GM23338 (cell line): ENCODE measurements at regions not wholly inside any gene's neighbourhood (a gene's known extent, or its start where the extent isn't known, plus 50 kb on each side); places are given as distances from the start of the nearest gene placed in this dataset.
A peak's percentile ranks its signal among the peaks of the same experiment; 100 is the strongest.

Source experiments
- ATAC-seq: fragments of 200-7000 bp; cut with Tn5 transposase; 3 replicates; pipeline ENCODE4 v1.9.1; 2020
- DNase-seq: peaks from one replicate; pipeline ENCODE4 v3.0.0-alpha.2; 2015; ENCODE audit warnings: low spot score
- H2AFZ ChIP-seq: fragments of 200-600 bp; sonication (generic); 2 replicates; pipeline ENCODE4 v1.8.0; 2016; ENCODE audit warnings: antibody characterized with exemption, mild to moderate bottlenecking, moderate library complexity
- H3F3A ChIP-seq: fragments of 200-600 bp; sonication (generic); replicated peaks from 2 replicates; pipeline ENCODE4 v1.8.0; 2017; ENCODE audit warnings: antibody characterized with exemption, mixed run types, low read depth
- H3K27ac ChIP-seq: fragments of 200-600 bp; sonication (generic); 2 replicates; pipeline ENCODE4 v1.6.1; 2016; ENCODE audit warnings: low read depth
- H3K27me3 ChIP-seq: fragments of 200-600 bp; sonication (generic); 2 replicates; pipeline ENCODE4 v1.8.0; 2016; ENCODE audit warnings: mild to moderate bottlenecking, mixed run types, moderate library complexity; ENCODE audit not compliant: insufficient read depth
- H3K36me3 ChIP-seq: fragments of 200-600 bp; sonication (generic); 2 replicates; pipeline ENCODE4 v1.8.0; 2016; ENCODE audit warnings: mild to moderate bottlenecking; ENCODE audit not compliant: insufficient read depth
- H3K4me1 ChIP-seq: fragments of 200-600 bp; sonication (generic); 2 replicates; pipeline ENCODE4 v1.8.0; 2016; ENCODE audit warnings: mild to moderate bottlenecking, moderate library complexity; ENCODE audit not compliant: insufficient read depth
- H3K4me2 ChIP-seq: fragments of 200-600 bp; sonication (generic); 2 replicates; pipeline ENCODE4 v1.7.1; 2017; ENCODE audit warnings: mixed run types
- H3K4me3 ChIP-seq: fragments of 200-600 bp; sonication (generic); 2 replicates; pipeline ENCODE4 v1.6.1; 2016; ENCODE audit warnings: mixed run types
- H3K79me2 ChIP-seq: fragments of 200-600 bp; sonication (generic); replicated peaks from 2 replicates; pipeline ENCODE4 v1.8.0; 2017; ENCODE audit warnings: mild to moderate bottlenecking; ENCODE audit not compliant: insufficient read depth
- H3K9me2 ChIP-seq: fragments of 200-600 bp; sonication (generic); 2 replicates; pipeline ENCODE4 v1.8.0; 2017; ENCODE audit not compliant: insufficient read depth
- H4K20me1 ChIP-seq: fragments of 200-600 bp; sonication (generic); replicated peaks from 2 replicates; pipeline ENCODE4 v1.8.0; 2017; ENCODE audit warnings: mild to moderate bottlenecking; ENCODE audit not compliant: insufficient read depth
- H3K27ac Mint-ChIP-seq: 2 replicates; pipeline ENCODE4 v1.8.0; 2020; ENCODE audit warnings: inconsistent platforms, mild to moderate bottlenecking, moderate library complexity, mixed read lengths
- H3K27me3 Mint-ChIP-seq: 3 replicates; pipeline ENCODE4 v1.8.0; 2022; ENCODE audit warnings: low read depth, mild to moderate bottlenecking, moderate library complexity, mixed read lengths, inconsistent platforms; ENCODE audit not compliant: insufficient read depth, poor library complexity
- H3K36me3 Mint-ChIP-seq: 3 replicates; pipeline ENCODE4 v1.8.0; 2021; ENCODE audit warnings: low read depth, mild to moderate bottlenecking, inconsistent platforms, moderate library complexity, mixed read lengths
- H3K4me1 Mint-ChIP-seq: 3 replicates; pipeline ENCODE4 v1.8.0; 2020; ENCODE audit warnings: mild to moderate bottlenecking, inconsistent platforms, mixed read lengths
- H3K4me3 Mint-ChIP-seq: 3 replicates; pipeline ENCODE4 v1.8.0; 2021; ENCODE audit warnings: moderate library complexity, mild to moderate bottlenecking, inconsistent platforms, mixed read lengths
- H3K9me3 Mint-ChIP-seq: 3 replicates; pipeline ENCODE4 v1.8.0; 2020; ENCODE audit warnings: moderate library complexity, mild to moderate bottlenecking, inconsistent platforms, mixed read lengths
- CREB1 ChIP-seq: fragments of 250-450 bp; sonication (Bioruptor Pico); IDR thresholded peaks from 2 replicates; pipeline ENCODE4 v1.5.0; 2020; ENCODE audit warnings: low read depth, mild to moderate bottlenecking, moderate library complexity
- EZH2 ChIP-seq: fragments of 200-600 bp; sonication (generic); IDR thresholded peaks from one replicate; pipeline ENCODE4 v1.8.0; 2017; ENCODE audit warnings: antibody characterized with exemption, mild to moderate bottlenecking, low read depth; ENCODE audit not compliant: unreplicated experiment
- NANOG ChIP-seq: IDR thresholded peaks from 2 replicates; pipeline ENCODE4 v1.6.1; 2016; ENCODE audit warnings: antibody characterized with exemption, borderline replicate concordance
- POLR2AphosphoS5 ChIP-seq: IDR thresholded peaks from 2 replicates; pipeline ENCODE4 v1.6.1; 2016; ENCODE audit warnings: antibody characterized with exemption, low read depth
- STAT1 ChIP-seq: IDR thresholded peaks from one replicate; pipeline ENCODE4 v1.6.1; 2016; ENCODE audit warnings: antibody characterized with exemption; ENCODE audit not compliant: unreplicated experiment
- ZNF114 ChIP-seq: fragments of 250-450 bp; sonication (Bioruptor Pico); IDR thresholded peaks from 2 replicates; pipeline ENCODE4 v1.5.0; 2020; ENCODE audit warnings: mild to moderate bottlenecking, moderate library complexity
- ZNF331 ChIP-seq: fragments of 250-450 bp; sonication (Bioruptor Pico); IDR thresholded peaks from 2 replicates; pipeline ENCODE4 v1.5.0; 2020; ENCODE audit warnings: low read depth, mild to moderate bottlenecking, moderate library complexity
- TF ChIP-seq, protein P1 (sequence below), 2 experiments: fragments of 200-600 bp in 1 of 2; sonication (generic) in 1 of 2; conservative IDR thresholded peaks; 2 replicates each; pipeline versions ENCODE4 v1.5.1 to v1.6.1; 2016 to 2017; ENCODE audit warnings: antibody characterized with exemption in 2 of 2, low read depth in 2 of 2, mild to moderate bottlenecking in 2 of 2, moderate library complexity in 1 of 2
- TF ChIP-seq, protein P2 (sequence below): IDR thresholded peaks from 2 replicates; pipeline ENCODE4 v1.6.1; 2016; ENCODE audit warnings: antibody characterized with exemption
- TF ChIP-seq, protein P3 (sequence below): IDR thresholded peaks from one replicate; pipeline ENCODE4 v1.6.1; 2018; ENCODE audit warnings: antibody characterized with exemption; ENCODE audit not compliant: unreplicated experiment

GRCh38 chr18:66344227-66344626 is 259.7 kb downstream of the CDH19 start (continued):
- TF ChIP-seq, protein P1, sequence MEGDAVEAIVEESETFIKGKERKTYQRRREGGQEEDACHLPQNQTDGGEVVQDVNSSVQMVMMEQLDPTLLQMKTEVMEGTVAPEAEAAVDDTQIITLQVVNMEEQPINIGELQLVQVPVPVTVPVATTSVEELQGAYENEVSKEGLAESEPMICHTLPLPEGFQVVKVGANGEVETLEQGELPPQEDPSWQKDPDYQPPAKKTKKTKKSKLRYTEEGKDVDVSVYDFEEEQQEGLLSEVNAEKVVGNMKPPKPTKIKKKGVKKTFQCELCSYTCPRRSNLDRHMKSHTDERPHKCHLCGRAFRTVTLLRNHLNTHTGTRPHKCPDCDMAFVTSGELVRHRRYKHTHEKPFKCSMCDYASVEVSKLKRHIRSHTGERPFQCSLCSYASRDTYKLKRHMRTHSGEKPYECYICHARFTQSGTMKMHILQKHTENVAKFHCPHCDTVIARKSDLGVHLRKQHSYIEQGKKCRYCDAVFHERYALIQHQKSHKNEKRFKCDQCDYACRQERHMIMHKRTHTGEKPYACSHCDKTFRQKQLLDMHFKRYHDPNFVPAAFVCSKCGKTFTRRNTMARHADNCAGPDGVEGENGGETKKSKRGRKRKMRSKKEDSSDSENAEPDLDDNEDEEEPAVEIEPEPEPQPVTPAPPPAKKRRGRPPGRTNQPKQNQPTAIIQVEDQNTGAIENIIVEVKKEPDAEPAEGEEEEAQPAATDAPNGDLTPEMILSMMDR (conservative IDR thresholded peaks at IDR 0.05; ENCODE audit: low read depth in 2 of 2), result no peak
- TF ChIP-seq, protein P2, sequence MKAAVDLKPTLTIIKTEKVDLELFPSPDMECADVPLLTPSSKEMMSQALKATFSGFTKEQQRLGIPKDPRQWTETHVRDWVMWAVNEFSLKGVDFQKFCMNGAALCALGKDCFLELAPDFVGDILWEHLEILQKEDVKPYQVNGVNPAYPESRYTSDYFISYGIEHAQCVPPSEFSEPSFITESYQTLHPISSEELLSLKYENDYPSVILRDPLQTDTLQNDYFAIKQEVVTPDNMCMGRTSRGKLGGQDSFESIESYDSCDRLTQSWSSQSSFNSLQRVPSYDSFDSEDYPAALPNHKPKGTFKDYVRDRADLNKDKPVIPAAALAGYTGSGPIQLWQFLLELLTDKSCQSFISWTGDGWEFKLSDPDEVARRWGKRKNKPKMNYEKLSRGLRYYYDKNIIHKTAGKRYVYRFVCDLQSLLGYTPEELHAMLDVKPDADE, result no peak
- no peak for TF ChIP-seq EZH2
- TF ChIP-seq, protein P3, sequence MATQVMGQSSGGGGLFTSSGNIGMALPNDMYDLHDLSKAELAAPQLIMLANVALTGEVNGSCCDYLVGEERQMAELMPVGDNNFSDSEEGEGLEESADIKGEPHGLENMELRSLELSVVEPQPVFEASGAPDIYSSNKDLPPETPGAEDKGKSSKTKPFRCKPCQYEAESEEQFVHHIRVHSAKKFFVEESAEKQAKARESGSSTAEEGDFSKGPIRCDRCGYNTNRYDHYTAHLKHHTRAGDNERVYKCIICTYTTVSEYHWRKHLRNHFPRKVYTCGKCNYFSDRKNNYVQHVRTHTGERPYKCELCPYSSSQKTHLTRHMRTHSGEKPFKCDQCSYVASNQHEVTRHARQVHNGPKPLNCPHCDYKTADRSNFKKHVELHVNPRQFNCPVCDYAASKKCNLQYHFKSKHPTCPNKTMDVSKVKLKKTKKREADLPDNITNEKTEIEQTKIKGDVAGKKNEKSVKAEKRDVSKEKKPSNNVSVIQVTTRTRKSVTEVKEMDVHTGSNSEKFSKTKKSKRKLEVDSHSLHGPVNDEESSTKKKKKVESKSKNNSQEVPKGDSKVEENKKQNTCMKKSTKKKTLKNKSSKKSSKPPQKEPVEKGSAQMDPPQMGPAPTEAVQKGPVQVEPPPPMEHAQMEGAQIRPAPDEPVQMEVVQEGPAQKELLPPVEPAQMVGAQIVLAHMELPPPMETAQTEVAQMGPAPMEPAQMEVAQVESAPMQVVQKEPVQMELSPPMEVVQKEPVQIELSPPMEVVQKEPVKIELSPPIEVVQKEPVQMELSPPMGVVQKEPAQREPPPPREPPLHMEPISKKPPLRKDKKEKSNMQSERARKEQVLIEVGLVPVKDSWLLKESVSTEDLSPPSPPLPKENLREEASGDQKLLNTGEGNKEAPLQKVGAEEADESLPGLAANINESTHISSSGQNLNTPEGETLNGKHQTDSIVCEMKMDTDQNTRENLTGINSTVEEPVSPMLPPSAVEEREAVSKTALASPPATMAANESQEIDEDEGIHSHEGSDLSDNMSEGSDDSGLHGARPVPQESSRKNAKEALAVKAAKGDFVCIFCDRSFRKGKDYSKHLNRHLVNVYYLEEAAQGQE, result no peak
- TF ChIP-seq ZNF331, result no peak
- no peak for TF ChIP-seq POLR2AphosphoS5
- TF ChIP-seq NANOG, result no peak
- no peak for TF ChIP-seq STAT1
- no peak for TF ChIP-seq CREB1 (CRISPR knock-in tag)

- H3K27ac Mint-ChIP-seq, result no peak overlapping the region
- H3K4me1 Mint-ChIP-seq, result no peaks in the 10 kb centered on the region
- Histone ChIP-seq H3F3A (no peaks in the 10 kb centered on the region), H3K27ac (no peak overlapping the region), H3K4me1 (no peaks in the 10 kb centered on the region), H3K79me2 (no peaks in the 10 kb centered on the region), H2AFZ (no peak overlapping the region), H3K9me2 (no peaks in the 10 kb centered on the region), H3K36me3 (no peaks in the 10 kb centered on the region), H3K4me2 (no peak overlapping the region), H4K20me1 (no peaks in the 10 kb centered on the region), H3K27me3 (no peaks in the 10 kb centered on the region), H3K4me3 (no peak overlapping the region)
- TF ChIP-seq ZNF114 (CRISPR knock-in tag), result no peak
- TF ChIP-seq, protein P1 (conservative IDR thresholded peaks at IDR 0.05; ENCODE audit: low read depth in 2 of 2), result 0 out of 4 replicates have a peak, but pooled peaks of 1 of the 2 experiments have one; percentile 12
- H3K4me3 Mint-ChIP-seq, result no peak overlapping the region
- DNase-seq (no peak), ATAC-seq (no peak)
- H3K36me3 Mint-ChIP-seq, result no peaks in the 10 kb centered on the region
- no peaks in the 10 kb centered on the region for H3K27me3 Mint-ChIP-seq
- no peaks in the 10 kb centered on the region for H3K9me3 Mint-ChIP-seq
Measured at GRCh38 chr18:66342577-66342976, 261.3 kb downstream of the CDH19 start.
